ENCODE measurements at regions not wholly inside any gene's neighbourhood (a gene's known extent, or its start where the extent isn't known, plus 50 kb on each side); places are given as distances from the start of the nearest gene placed in this dataset.

- TF ChIP-seq CTCF (IDR thresholded peaks at IDR 0.05; ENCODE audit: insufficient read depth, low read depth, low read length) (no peak), EZH2 (IDR thresholded peaks at IDR 0.05; ENCODE audit: insufficient read depth, low read length) (no peak)
Measured at GRCh38 chr1:30179942-30180543, 543.3 kb downstream of the MATN1 start.
